Peyer's patch (tissue), 4 donors: ENCODE measurements at regions not wholly inside any gene's neighbourhood (a gene's known extent, or its start where the extent isn't known, plus 50 kb on each side); places are given as distances from the start of the nearest gene placed in this dataset.
"Not testable (repeated sequence)": the region's sequence is repeated elsewhere in the genome, so short reads cannot be mapped to it uniquely, and the experiment has no call there.

Source experiments
- CTCF ChIP-seq, 6 experiments: fragments of 450-650 bp in 4 of 6; fragments of 200-600 bp in 2 of 6; sonication (generic) in 1 of 6; IDR thresholded peaks; one replicate each; pipeline ENCODE4 v1.5.1; 2017 to 2019; ENCODE audit warnings: antibody characterized with exemption in 6 of 6, mild to moderate bottlenecking in 3 of 6, moderate library complexity in 1 of 6
- POLR2A ChIP-seq, 2 donors: fragments of 450-650 bp; IDR thresholded peaks; one replicate each; pipeline ENCODE4 v1.5.1; 2017; ENCODE audit warnings: antibody characterized with exemption in 2 of 2, mild to moderate bottlenecking in 2 of 2, moderate library complexity in 2 of 2

- not testable (repeated sequence) for TF ChIP-seq CTCF, POLR2A (IDR thresholded peaks at IDR 0.05)
These were observed 299.6 kb upstream of the PLGLB1 start for GRCh38 chr2:87321201-87321600.
